Stimulated activated CD8-positive, alpha-beta memory T cell treated with anti-CD3 and anti-CD28 coated beads, Interleukin-12 subunit alpha, Interleukin-12 subunit beta, amount 100 ng/mL, for 24 hours (primary cell): ENCODE measurements at regions not wholly inside any gene's neighbourhood (a gene's known extent, or its start where the extent isn't known, plus 50 kb on each side); places are given as distances from the start of the nearest gene placed in this dataset.

Experiments used
- DNase-seq: peaks from one replicate; pipeline ENCODE4 v3.0.0-alpha.2; 2020; ENCODE audit errors: extremely low read depth

- no peak for DNase-seq
Measured at GRCh38 chr9:89554307-89555035, 50.3 kb upstream of the GADD45G start.

- DNase-seq, result no peak
Measured at GRCh38 chr9:89553451-89554010, 51.3 kb upstream of the GADD45G start.

GRCh38 chr9:89550346-89550927 is 52.5 kb upstream of the SEMA4D start:
- no peak for DNase-seq

GRCh38 chr9:89549031-89549644 is 51.2 kb upstream of the SEMA4D start:
- DNase-seq, result peak; percentile 65

- DNase-seq, result no peak
Measured at GRCh38 chr9:89548071-89548638, 50.2 kb upstream of the SEMA4D start.
